ACHN (cell line): ENCODE measurements at regions not wholly inside any gene's neighbourhood (a gene's known extent, or its start where the extent isn't known, plus 50 kb on each side); places are given as distances from the start of the nearest gene placed in this dataset.

Experiments used
- DNase-seq: peaks from one replicate; pipeline ENCODE4 v3.0.0-alpha.2; 2015
- in situ Hi-C: cut with HindIII; loops from 2 replicates; pipeline ENCODE4 v1.10.0; 2017; ENCODE audit warnings: low sequenced_read_pairs, low pct_ligation_motif_present, low pct_unique_long_range_greater_than_20kb

DNA sequence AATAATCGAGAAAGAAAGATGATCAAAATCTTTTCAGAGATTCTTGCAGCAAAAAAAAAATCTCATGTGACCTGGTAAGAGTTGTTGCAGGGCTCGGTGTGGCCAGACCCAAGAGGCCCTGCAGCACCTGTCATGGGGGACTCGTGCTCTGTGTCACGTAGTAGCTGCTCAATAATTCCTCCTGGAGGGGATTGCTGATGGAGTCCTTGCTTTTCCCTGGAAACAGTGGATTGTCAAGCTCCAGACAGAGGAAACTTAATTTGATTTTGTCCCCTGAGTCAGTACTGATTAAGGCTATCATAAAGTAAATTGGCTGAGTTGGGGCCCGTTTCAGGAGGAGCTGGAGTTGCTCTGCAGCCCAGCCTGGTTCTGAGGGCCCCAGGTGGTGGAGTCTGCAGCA lies 125.2 kb downstream of the EDN3 start:
- in situ Hi-C loops, result no loop called here
- no peak for DNase-seq

GRCh38 chr20:59428006-59428405 lies 127.6 kb downstream of the EDN3 start:
- in situ Hi-C loops, result no loop called here
- DNase-seq, result no peak

- DNase-seq, result no peak
- in situ Hi-C loops, result no loop called here
These were observed 128.2 kb downstream of the EDN3 start for GRCh38 chr20:59428441-59429205.

GRCh38 chr20:59429396-59429795 lies 129.0 kb downstream of the EDN3 start:
- in situ Hi-C loops, result no loop called here
- DNase-seq, result no peak

DNA sequence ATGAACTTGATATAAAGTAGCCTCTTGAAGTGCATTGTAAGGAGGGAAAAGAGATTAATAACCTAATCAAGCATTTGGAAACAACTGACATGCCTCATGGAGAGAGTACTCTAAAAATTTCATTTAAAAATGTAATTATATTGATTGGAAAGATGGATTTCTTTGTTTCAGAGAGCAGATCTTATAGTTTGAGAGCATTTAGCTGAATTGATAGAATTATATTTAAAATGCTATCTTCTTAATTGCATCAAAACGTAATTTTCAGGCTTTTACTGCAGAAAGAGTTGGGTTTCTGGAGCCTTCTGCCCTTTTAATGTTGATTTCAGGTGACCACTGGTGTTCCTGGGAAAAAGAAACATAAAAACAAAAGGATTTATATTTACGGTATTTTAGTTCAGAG lies 130.6 kb downstream of the EDN3 start:
- in situ Hi-C loops, result no loop called here
- no peak for DNase-seq

- no peak for DNase-seq
- in situ Hi-C loops, result no loop called here
These were observed 134.5 kb downstream of the EDN3 start for GRCh38 chr20:59434960-59435359.

GRCh38 chr20:59435518-59435917 lies 135.1 kb downstream of the EDN3 start:
- no peak for DNase-seq
- in situ Hi-C loops, result no loop called here

DNA sequence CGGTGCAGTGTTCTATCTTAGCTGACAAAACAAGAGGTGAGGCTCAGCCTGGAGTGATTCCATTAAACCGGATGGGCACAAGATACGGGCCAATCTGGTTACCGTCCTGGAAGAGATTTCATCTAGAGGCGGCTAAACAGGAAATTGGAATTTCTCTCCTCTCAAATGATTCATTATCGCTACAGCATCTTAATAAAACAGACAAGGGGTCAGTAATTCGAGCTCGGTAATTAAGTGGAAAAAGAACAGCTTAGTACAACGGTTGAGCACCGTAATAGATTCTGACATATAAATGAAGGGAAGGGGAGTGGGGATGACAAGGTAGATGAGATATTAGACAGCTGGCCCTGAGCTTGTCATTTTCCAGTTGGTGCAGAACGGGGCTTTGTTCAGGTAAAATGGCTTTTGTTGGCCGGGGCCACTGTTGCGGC lies 137.2 kb downstream of the EDN3 start:
- in situ Hi-C loops, result no loop called here
- no peak for DNase-seq

DNA sequence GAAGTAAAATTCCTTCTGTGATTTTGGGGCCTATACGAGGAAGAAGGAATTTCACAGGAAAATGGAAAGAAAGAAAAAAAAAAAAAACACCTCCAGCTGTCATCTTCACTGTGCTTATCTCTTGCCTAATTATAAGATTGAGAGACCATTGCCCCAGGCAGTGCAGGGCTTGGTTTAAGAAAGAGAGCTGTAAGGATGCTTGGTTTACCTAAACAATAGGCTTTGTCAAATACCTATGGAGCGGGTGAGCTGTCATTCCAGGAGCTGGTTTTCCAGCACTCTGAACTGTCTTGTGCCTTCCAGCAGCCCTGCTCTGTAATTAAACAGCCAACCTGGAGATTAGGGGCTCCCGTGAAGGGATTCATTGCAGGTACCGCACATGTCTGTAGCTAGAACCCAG lies 137.8 kb downstream of the EDN3 start:
- DNase-seq, result no peak
- in situ Hi-C loops, result no loop called here

DNA sequence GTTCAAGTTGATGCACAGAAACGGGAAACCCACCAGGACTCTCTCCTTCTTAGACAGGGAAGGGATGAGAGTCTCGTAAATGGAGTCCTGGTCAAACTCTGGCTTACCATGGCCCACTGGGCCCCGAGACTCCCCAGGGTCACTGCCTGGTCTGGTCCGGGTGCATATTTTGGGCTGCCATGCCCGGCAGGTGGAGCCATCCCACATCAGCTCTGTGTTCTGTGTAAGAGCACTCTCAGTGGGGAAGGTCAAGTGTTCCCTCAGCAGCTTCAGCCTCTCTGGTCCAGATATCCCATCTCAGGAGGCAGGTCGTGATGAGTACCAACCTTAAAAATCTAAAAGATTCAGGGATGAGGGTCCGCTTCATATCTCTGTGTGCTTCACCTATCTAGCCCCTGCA lies 138.8 kb downstream of the EDN3 start:
- in situ Hi-C loops, result no loop called here
- DNase-seq, result no peak

- in situ Hi-C loops, result no loop called here
- DNase-seq, result no peak
These were observed 140.9 kb downstream of the EDN3 start for GRCh38 chr20:59441306-59441705.

GRCh38 chr20:59441860-59442810 lies 141.7 kb downstream of the EDN3 start:
- in situ Hi-C loops, result no loop called here
- no peak for DNase-seq

GRCh38 chr20:59443550-59443949 lies 143.1 kb downstream of the EDN3 start:
- no peak for DNase-seq
- in situ Hi-C loops, result no loop called here

- in situ Hi-C loops, result no loop called here
- no peak for DNase-seq
These were observed 146.0 kb downstream of the EDN3 start for GRCh38 chr20:59446376-59446775.

GRCh38 chr20:59448196-59448595 lies 147.8 kb downstream of the EDN3 start:
- in situ Hi-C loops, result no loop called here
- no peak for DNase-seq

DNA sequence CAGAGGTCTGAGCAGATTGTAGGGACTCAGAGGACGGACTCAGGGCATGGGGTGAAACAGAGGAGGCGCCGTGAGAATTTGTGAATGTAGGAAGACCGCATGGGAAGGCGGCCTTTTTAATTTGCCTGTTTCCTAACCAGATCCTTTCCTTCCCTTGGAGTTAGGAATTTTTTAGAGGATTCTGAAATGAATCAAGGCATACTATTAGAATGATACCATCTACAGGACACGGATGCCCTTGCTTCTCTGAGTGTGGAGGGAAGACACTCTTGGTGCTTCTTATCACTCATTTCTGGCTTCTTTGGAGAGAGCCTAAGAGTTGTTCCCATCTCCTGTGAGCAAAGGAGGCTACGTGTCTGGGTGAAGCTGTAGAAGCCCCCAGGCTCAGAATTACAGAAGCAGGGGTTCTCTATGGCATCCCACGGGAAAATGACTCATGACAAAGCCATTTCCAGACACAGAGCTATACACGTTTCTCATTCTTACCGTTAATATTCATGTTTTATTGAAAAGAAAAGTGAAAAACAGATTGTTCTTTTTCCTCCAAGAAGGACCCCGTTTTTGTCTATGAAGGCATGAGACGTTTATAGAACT lies 148.5 kb downstream of the EDN3 start:
- in situ Hi-C loops, result no loop called here
- DNase-seq, result no peak

DNA sequence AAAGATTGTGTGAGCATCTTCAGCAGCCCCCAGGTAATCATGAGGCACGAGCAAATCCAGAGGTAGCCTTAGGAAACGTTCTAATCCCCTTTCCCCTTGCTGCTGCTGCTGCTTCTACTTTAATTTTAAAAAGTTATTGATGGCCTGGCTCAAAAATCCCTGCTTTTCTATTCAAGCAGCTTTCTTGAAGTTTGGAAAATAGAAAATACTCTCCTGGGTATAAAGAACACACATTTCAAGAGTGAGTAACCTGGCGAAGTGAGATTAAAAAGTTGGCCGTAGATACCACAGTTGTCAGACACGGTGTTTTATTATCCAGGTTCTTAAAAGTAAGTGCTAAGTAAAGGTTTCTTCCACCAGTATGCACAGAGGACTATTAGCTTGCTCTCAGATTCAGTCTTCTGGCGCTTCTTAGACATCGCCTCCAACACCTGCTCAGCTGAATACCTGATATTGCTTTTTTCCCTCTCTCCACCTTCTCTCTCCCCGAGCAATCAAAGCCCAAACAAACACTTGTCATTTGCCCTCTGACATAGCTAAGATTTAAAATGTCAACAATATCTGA lies 150.7 kb downstream of the EDN3 start:
- in situ Hi-C loops, result no loop called here
- no peak for DNase-seq

DNA sequence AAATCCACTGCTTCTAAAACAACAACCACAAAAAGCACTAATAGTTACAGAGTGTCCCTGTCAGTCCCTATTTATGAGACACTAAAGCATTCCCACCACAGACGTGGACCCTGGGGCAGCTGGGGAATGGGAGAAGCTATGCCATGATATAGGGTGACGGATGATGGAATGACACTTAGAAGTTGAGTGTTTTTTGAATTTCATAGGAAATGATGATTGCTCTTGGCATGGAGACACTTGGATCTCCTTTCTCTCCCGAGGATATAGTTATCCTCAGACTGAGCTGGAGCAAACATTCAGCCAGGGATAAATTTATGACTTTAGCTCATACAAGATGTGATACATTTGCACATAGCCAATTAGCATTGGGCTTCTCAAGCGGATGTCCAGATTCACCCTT lies 151.2 kb downstream of the EDN3 start:
- in situ Hi-C loops, result no loop called here
- no peak for DNase-seq

DNA sequence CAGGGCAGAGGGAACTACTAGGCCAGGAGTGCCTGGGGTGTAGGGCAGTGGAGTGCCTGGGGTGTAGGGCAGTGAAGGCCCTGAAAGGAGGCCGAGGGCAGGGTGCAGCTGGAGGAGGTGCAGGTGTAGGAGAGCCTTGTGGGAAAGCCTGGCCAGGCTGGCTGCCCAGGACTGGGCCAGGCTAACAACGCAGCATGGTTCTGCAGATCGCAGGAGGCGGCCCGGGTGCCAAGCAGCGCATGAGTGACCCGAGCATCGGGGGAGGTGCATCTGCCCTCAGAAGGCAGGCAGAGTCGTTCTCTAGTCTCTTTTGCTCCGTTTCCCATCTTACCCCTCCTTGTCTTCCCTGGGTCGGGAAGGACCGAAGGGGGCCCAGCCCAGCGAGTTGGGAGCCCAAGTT lies 151.5 kb upstream of the PHACTR3 start:
- DNase-seq, result no peak
- in situ Hi-C loops, result no loop called here
